GM12878 (cell line): ENCODE measurements at regions not wholly inside any gene's neighbourhood (a gene's known extent, or its start where the extent isn't known, plus 50 kb on each side); places are given as distances from the start of the nearest gene placed in this dataset.

Source experiments
- ATAC-seq: fragments of 200-7000 bp; cut with Tn5 transposase; 3 replicates; pipeline ENCODE4 v1.9.1; 2020; ENCODE audit warnings: mild to moderate bottlenecking, moderate library complexity
- BruUV-seq: library from RNA; stranded (reverse); fragments of 400-500 nt; replicated peaks from 2 replicates; lab custom pipeline; 2021; lab: Mats Ljungman, UMichigan
- CTCF ChIA-PET: fragments of 300-600 bp; sonication (Branson Sonifier 250); formaldehyde crosslinking; extraction: SDS; loops from one replicate; lab custom pipeline; 2021; ENCODE audit warnings: inconsistent platforms; lab: Yijun Ruan, JAX
- POLR2A ChIA-PET: fragments of 350-600 bp; formaldehyde crosslinking; extraction: SDS; loops from one replicate; lab custom pipeline; 2021; ENCODE audit warnings: inconsistent platforms; lab: Charles Lee
- RAD21 ChIA-PET: fragments of 300-600 bp; sonication (Branson Sonifier 250); formaldehyde crosslinking; loops from one replicate; lab custom pipeline; 2023; ENCODE audit warnings: antibody characterized with exemption; ENCODE audit not compliant: unreplicated experiment; lab: Charles Lee
- SMC1A ChIA-PET: fragments of 300-600 bp; sonication (Branson Sonifier 250); formaldehyde crosslinking; loops from one replicate; lab custom pipeline; 2023; ENCODE audit not compliant: unreplicated experiment, uncharacterized antibody; lab: Charles Lee
- DNase-seq: peaks from one replicate; pipeline ENCODE4 v3.0.0-alpha.2; 2011; ENCODE audit warnings: low read depth, low spot score
- FAIRE-seq: peaks from 3 replicates; lab custom pipeline; 2011; peaks lifted over from hg19 to GRCh38; lab: Jason Lieb, UNC
- H2AFZ ChIP-seq: 2 replicates; pipeline ENCODE4 v1.6.0; 2011; ENCODE audit warnings: low read depth, low read length, control low read depth; ENCODE audit not compliant: control insufficient read depth
- H3K27ac ChIP-seq: 2 replicates; pipeline ENCODE4 v1.5.1; 2011; ENCODE audit warnings: control low read depth; ENCODE audit not compliant: control insufficient read depth, insufficient read depth
- H3K27me3 ChIP-seq, 2 experiments: replicated peaks in 1 of 2; 2 replicates each; pipeline versions ENCODE4 v1.6.0 to v1.6.1; 2011; ENCODE audit warnings: low read length in 1 of 2; ENCODE audit not compliant: control insufficient read depth in 2 of 2, insufficient read depth in 2 of 2
- H3K36me3 ChIP-seq, 2 experiments: 2 replicates each; pipeline ENCODE4 v1.5.1; 2011; ENCODE audit warnings: low read length in 1 of 2; ENCODE audit not compliant: control insufficient read depth in 2 of 2, insufficient read depth in 2 of 2
- H3K4me1 ChIP-seq: 2 replicates; pipeline ENCODE4 v1.6.1; 2011; ENCODE audit warnings: mild to moderate bottlenecking, low read length, moderate library complexity, mixed read lengths; ENCODE audit not compliant: control insufficient read depth, insufficient read depth
- H3K4me2 ChIP-seq: 2 replicates; pipeline ENCODE4 v1.6.0; 2011; ENCODE audit warnings: control low read depth; ENCODE audit not compliant: control insufficient read depth, insufficient read depth
- H3K4me3 ChIP-seq: fragments of 200-600 bp; sonication (generic); 2 replicates; pipeline ENCODE4 v1.5.1; 2016
- H3K79me2 ChIP-seq: 2 replicates; pipeline ENCODE4 v1.6.0; 2011; ENCODE audit warnings: low read length; ENCODE audit not compliant: control insufficient read depth, insufficient read depth
- H3K9ac ChIP-seq: 2 replicates; pipeline ENCODE4 v1.8.0; 2011; ENCODE audit warnings: low read length, control low read depth, mixed read lengths; ENCODE audit not compliant: control insufficient read depth, insufficient read depth
- H3K9me3 ChIP-seq: replicated peaks from 3 replicates; pipeline ENCODE4 v1.5.1; 2011; ENCODE audit warnings: mild to moderate bottlenecking, low read length; ENCODE audit not compliant: control insufficient read depth, insufficient read depth
- H4K20me1 ChIP-seq: 2 replicates; pipeline ENCODE4 v1.6.0; 2011; ENCODE audit not compliant: control insufficient read depth, insufficient read depth
- CHD2 ChIP-seq: IDR thresholded peaks from 2 replicates; pipeline ENCODE4 v1.6.1; 2011; ENCODE audit warnings: low read depth, low read length, improper control_type of control experiment, borderline replicate concordance
- HDGF ChIP-seq: fragments of 450-650 bp; IDR thresholded peaks from 2 replicates; pipeline ENCODE4 v1.6.1; 2016; ENCODE audit warnings: antibody characterized with exemption
- MXI1 ChIP-seq: fragments of 150-350 bp; IDR thresholded peaks from 2 replicates; pipeline ENCODE4 v1.6.1; 2011; ENCODE audit warnings: low read depth, mild to moderate bottlenecking, inconsistent platforms, low read length, improper control_type of control experiment
- PRDM15 ChIP-seq: fragments of 450-650 bp; formaldehyde crosslinking; IDR thresholded peaks from 2 replicates; pipeline ENCODE4 v1.4.0; 2020; ENCODE audit warnings: mild to moderate bottlenecking, moderate library complexity
- SP1 ChIP-seq: IDR thresholded peaks from one replicate; pipeline ENCODE4 v1.6.1; 2011; ENCODE audit warnings: low read depth, low read length
- SUPT20H ChIP-seq: IDR thresholded peaks from 2 replicates; pipeline ENCODE4 v1.6.1; 2011; ENCODE audit warnings: low read depth, mild to moderate bottlenecking, low read length, moderate library complexity, borderline replicate concordance; ENCODE audit not compliant: control insufficient read depth
- ZNF384 ChIP-seq: IDR thresholded peaks from 2 replicates; pipeline ENCODE4 v1.6.1; 2012; ENCODE audit warnings: low read depth, mild to moderate bottlenecking, low read length, improper control_type of control experiment, borderline replicate concordance
- ZNF592 ChIP-seq: fragments of 450-650 bp; IDR thresholded peaks from 2 replicates; pipeline ENCODE4 v1.6.1; 2017; ENCODE audit warnings: mild to moderate bottlenecking, moderate library complexity
- WGBS: methylation state at CpG from one replicate; pipeline ENCODE4 v1.1.6; 2016; ENCODE audit warnings: low lambda C conversion rate; ENCODE audit not compliant: insufficient replicate concordance, insufficient coverage; ENCODE audit errors: missing lambda C conversion rate; 5-methylcytosine and 5-hydroxymethylcytosine counted together
- in situ Hi-C: fragments of 300-500 bp; cut with MboI; formaldehyde crosslinking; loops from 9 replicates; pipeline ENCODE4 v1.14.3; 2018; ENCODE audit warnings: mixed read lengths
- intact Hi-C: fragments of 100-400 bp; cut with micrococcal nuclease; formaldehyde crosslinking; loops from one replicate; pipeline ENCODE4 v1.14.2; 2022; ENCODE audit not compliant: unreplicated experiment

DNA sequence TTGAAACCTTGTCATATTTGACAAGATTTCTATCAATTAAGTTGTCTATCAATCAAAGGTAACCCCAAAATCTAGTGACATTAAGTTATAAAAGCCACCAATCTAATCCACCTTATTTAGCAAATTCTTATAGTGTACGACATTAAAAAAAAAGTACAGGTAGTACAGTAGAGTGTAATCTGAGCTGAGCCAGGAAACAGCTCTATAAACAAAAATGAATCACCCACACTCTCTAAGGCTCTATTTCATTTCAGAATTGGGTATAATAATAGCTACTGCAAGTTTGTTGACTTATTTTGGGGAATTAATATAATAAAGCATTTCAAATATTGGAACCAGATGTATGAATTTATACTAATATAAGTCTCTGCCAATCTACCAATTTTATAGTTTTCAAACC, 342.4 kb upstream of the FLRT2 start:
- Histone ChIP-seq H3K27ac (no peak overlapping the region), H3K4me3 (no peak overlapping the region), H3K9me3 (no peaks in the 10 kb centered on the region), H3K36me3 (no peaks in the 10 kb centered on the region), H3K4me1 (no peaks in the 10 kb centered on the region), H3K9ac (no peak overlapping the region), H3K4me2 (no peak overlapping the region), H4K20me1 (no peaks in the 10 kb centered on the region), H2AFZ (no peak overlapping the region), H3K27me3 (no peaks in the 10 kb centered on the region), H3K79me2 (no peaks in the 10 kb centered on the region)
- ChIA-PET SMC1A (no interaction called here), RAD21 (no interaction called here), CTCF (no interaction called here), POLR2A (no interaction called here)
- TF ChIP-seq MXI1 (no peak), SP1 (no peak), HDGF (no peak), PRDM15 (CRISPR knock-in tag) (no peak), ZNF384 (no peak), CHD2 (no peak), SUPT20H (no peak), ZNF592 (no peak)
- FAIRE-seq (no peak), ATAC-seq (no peak), DNase-seq (no peak)
- intact Hi-C loops, result no loop called here
- BruUV-seq, result no TSS peak
- WGBS, result 18% methylated on average over 1 of the region's 1 CpG
- in situ Hi-C loops, result no loop called here
